Neural crest cell (in vitro differentiated cells): ENCODE measurements at regions not wholly inside any gene's neighbourhood (a gene's known extent, or its start where the extent isn't known, plus 50 kb on each side); places are given as distances from the start of the nearest gene placed in this dataset.

ENCODE experiments used
- DNase-seq: peaks from one replicate; pipeline ENCODE4 v3.0.0; 2021; ENCODE audit warnings: low read depth, mixed read lengths, low spot score
- H3K27ac Mint-ChIP-seq: one replicate; pipeline ENCODE4 v1.8.0; 2021; ENCODE audit warnings: mild to moderate bottlenecking, mixed read lengths; ENCODE audit not compliant: unreplicated experiment
- H3K27me3 Mint-ChIP-seq: 2 replicates; pipeline ENCODE4 v1.8.0; 2021; ENCODE audit warnings: low read depth, mild to moderate bottlenecking, mixed read lengths
- H3K36me3 Mint-ChIP-seq: 2 replicates; pipeline ENCODE4 v1.8.0; 2021; ENCODE audit warnings: low read depth, mild to moderate bottlenecking, mixed read lengths
- H3K4me1 Mint-ChIP-seq: 2 replicates; pipeline ENCODE4 v1.8.0; 2021; ENCODE audit warnings: mixed read lengths
- H3K4me3 Mint-ChIP-seq: one replicate; pipeline ENCODE4 v1.8.0; 2021; ENCODE audit warnings: mild to moderate bottlenecking, mixed read lengths
- H3K9me3 Mint-ChIP-seq: 2 replicates; pipeline ENCODE4 v1.8.0; 2021; ENCODE audit warnings: mixed read lengths
- TF ChIP-seq, protein P1 (sequence below): fragments of 200-600 bp; sonication (generic); conservative IDR thresholded peaks from 2 replicates; pipeline ENCODE4 v1.5.0; 2021; ENCODE audit warnings: antibody characterized with exemption, mild to moderate bottlenecking

DNA sequence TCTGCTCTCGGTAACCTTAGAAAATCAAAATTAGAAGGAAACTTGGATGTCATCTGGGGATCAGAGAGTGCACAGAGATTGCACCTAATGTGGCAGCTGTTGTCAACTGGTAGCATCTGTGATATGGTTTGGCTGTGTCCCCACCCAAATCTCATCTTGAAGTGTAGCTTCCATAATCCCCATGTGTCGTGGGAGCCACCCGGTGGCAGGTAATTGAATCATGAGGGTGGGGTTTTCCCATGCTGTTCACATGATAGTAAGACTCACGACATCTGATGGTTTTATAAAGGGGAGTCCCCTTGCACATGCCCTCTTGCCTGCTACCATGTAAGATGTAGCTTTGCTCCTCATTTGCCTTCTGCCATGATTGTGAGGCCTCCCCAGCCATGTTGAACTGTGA, 127.7 kb upstream of the SRRM4 start:
- Mint-ChIP-seq H3K27ac (no peak overlapping the region), H3K4me1 (peaks cover 11% of the 10 kb centered on the region), H3K27me3 (peaks cover 31% of the 10 kb centered on the region), H3K9me3 (peaks cover 7% of the 10 kb centered on the region), H3K4me3 (no peak overlapping the region), H3K36me3 (no peaks in the 10 kb centered on the region)
- no peak for DNase-seq
- TF ChIP-seq, protein P1, sequence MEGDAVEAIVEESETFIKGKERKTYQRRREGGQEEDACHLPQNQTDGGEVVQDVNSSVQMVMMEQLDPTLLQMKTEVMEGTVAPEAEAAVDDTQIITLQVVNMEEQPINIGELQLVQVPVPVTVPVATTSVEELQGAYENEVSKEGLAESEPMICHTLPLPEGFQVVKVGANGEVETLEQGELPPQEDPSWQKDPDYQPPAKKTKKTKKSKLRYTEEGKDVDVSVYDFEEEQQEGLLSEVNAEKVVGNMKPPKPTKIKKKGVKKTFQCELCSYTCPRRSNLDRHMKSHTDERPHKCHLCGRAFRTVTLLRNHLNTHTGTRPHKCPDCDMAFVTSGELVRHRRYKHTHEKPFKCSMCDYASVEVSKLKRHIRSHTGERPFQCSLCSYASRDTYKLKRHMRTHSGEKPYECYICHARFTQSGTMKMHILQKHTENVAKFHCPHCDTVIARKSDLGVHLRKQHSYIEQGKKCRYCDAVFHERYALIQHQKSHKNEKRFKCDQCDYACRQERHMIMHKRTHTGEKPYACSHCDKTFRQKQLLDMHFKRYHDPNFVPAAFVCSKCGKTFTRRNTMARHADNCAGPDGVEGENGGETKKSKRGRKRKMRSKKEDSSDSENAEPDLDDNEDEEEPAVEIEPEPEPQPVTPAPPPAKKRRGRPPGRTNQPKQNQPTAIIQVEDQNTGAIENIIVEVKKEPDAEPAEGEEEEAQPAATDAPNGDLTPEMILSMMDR: peak; percentile 39

DNA sequence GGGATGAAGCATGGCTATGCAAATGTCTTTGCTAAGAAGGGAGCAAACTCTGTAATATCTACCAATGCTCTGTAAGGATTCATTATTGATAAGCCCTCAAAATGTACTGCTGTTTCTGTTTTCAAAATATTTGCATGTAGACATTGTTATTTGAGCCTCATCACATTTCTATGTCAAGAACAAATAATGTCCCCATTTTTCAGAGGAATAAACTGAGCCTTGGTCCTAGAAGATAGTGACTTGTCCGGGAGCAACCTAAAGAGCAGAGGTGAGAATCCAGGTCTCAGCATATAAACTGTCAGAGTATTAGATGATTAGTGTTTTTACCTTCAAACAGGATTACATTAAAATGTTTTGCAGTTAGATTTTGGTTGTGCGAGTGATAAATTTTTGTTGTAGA, 125.5 kb upstream of the SRRM4 start:
- H3K4me3 Mint-ChIP-seq: no peak overlapping the region
- H3K27ac Mint-ChIP-seq: no peak overlapping the region
- no peak for DNase-seq
- peaks cover 5% of the 10 kb centered on the region for H3K9me3 Mint-ChIP-seq
- H3K36me3 Mint-ChIP-seq: no peaks in the 10 kb centered on the region
- H3K4me1 Mint-ChIP-seq: peaks cover 8% of the 10 kb centered on the region
- TF ChIP-seq, protein P1: no peak
- H3K27me3 Mint-ChIP-seq: peaks cover 48% of the 10 kb centered on the region

DNA sequence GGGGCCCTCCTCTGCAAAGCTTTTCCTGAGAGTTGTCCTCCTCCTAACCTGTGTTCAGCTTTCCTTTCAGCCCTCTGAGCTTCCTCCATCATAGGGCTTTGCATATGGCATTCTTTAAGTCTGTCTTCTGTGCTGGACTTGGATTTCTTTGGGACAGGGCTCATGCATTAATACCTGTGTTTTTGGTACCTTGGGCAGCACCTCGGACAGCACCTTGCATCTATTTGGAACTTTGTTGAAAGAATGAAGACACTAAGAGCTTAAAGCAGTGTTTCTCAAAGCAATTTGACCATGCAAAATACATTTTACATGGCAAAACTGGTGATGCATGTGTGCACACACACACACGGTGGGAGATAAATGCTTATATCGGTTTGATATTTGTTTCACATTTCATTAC, 115.0 kb upstream of the SRRM4 start:
- DNase-seq: no peak
- H3K27ac Mint-ChIP-seq: no peak overlapping the region
- H3K27me3 Mint-ChIP-seq: peaks cover 7% of the 10 kb centered on the region
- TF ChIP-seq, protein P1: no peak
- H3K4me3 Mint-ChIP-seq: no peak overlapping the region
- H3K9me3 Mint-ChIP-seq: peaks cover 3% of the 10 kb centered on the region
- no peaks in the 10 kb centered on the region for H3K36me3 Mint-ChIP-seq
- H3K4me1 Mint-ChIP-seq: peaks cover 15% of the 10 kb centered on the region

DNA sequence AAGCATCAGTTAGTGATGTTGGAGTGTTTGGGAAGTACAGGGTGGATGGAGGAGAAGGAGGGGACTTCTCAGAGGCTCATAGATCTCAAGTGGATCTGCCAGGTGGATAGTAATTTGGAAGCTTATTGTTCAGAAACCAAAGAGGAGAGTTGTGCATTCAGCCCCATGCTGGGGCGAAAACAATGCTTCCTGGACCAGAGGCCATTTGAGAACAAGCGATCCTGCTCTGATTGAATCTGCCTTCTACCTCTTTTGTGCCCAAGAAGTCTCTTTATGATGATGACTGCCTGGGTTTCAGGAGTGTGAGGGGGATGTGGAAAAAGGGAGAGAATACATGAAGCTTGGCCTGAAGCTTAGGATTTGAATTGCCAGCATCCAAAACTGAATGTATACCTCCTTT, 110.8 kb upstream of the SRRM4 start:
- Mint-ChIP-seq H3K4me3 (no peak overlapping the region), H3K4me1 (peaks cover 26% of the 10 kb centered on the region), H3K27ac (peak overlapping the region; percentile 15), H3K27me3 (peaks cover 7% of the 10 kb centered on the region), H3K9me3 (peaks cover 7% of the 10 kb centered on the region), H3K36me3 (no peaks in the 10 kb centered on the region)
- DNase-seq: no peak
- TF ChIP-seq, protein P1: no peak

DNA sequence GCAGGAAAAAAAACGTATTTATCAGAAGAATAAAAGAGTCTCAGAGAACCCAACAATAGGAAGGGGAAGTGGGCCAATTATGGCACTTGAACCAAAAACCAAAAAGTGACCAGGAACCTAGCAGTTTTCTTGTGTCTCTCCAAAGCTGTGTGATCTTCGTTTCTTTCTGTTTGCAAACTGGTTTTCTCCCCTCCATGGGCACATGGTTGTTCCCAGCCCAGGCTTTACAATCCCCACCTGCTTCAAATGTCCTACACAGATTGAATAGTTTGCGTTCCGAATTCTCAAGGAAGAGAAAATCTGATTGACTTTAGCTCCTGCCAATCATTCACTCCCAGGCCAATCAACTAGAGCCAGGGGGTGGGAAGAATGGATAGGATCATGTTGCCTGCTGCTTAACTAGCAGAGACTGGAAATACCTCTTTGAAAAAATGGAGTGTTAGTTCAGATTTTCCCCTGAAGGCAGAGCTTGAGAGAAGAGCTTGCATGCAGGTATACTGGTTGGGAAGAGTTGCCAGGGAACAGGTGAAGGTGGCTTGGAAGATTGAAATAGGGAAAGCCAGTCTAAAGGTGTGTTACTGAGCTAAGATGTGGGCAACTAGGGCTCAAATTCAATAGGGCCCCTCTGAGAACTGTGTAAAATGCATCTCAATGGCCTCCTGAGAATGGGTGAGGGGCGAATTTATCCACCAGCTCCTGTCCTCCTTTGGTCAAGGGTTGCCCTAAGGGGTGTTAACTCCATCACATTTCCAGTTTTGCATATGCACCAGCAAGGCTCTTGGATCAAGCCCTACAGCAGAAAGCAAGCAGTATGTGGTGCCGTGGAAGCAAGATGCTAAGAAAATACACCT, 106.4 kb upstream of the SRRM4 start:
- H3K27me3 Mint-ChIP-seq: no peaks in the 10 kb centered on the region
- TF ChIP-seq, protein P1: no peak
- peaks cover 54% of the 10 kb centered on the region for H3K4me1 Mint-ChIP-seq
- peaks cover 4% of the 10 kb centered on the region for H3K9me3 Mint-ChIP-seq
- no peaks in the 10 kb centered on the region for H3K36me3 Mint-ChIP-seq
- DNase-seq: peak; percentile 16
- no peak overlapping the region for H3K4me3 Mint-ChIP-seq
- H3K27ac Mint-ChIP-seq: no peak overlapping the region
